Colonic mucosa (tissue), 4 donors: ENCODE measurements at regions not wholly inside any gene's neighbourhood (a gene's known extent, or its start where the extent isn't known, plus 50 kb on each side); places are given as distances from the start of the nearest gene placed in this dataset.

Experiments used
- DNase-seq: peaks from one replicate; pipeline ENCODE4 v3.0.0-alpha.2; 2020
- H3K27ac ChIP-seq: fragments of 200-600 bp; one replicate; pipeline ENCODE4 v1.8.0; 2021
- H3K27me3 ChIP-seq: fragments of 200-600 bp; one replicate; pipeline ENCODE4 v1.8.0; 2021
- H3K36me3 ChIP-seq: fragments of 200-600 bp; one replicate; pipeline ENCODE4 v1.8.0; 2021
- H3K4me1 ChIP-seq: fragments of 200-600 bp; one replicate; pipeline ENCODE4 v1.8.0; 2021; ENCODE audit warnings: mild to moderate bottlenecking
- H3K4me3 ChIP-seq: fragments of 200-600 bp; one replicate; pipeline ENCODE4 v1.8.0; 2021
- H3K9ac ChIP-seq, 2 donors: one replicate each; pipeline ENCODE4 v1.7.0; 2013; ENCODE audit warnings: control low read depth in 2 of 2, low read depth in 2 of 2, low read length in 2 of 2
- H3K9me3 ChIP-seq: fragments of 200-600 bp; one replicate; pipeline ENCODE4 v1.8.0; 2021
- CTCF ChIP-seq: fragments of 200-600 bp; IDR thresholded peaks from one replicate; pipeline ENCODE4 v1.8.0; 2022; ENCODE audit warnings: antibody characterized with exemption, mild to moderate bottlenecking
- intact Hi-C: fragments of 100-400 bp; cut with DNase I; formaldehyde crosslinking; loops from one replicate; pipeline ENCODE4 v1.14.1; 2022
- donor health status: healthy.
- donor health status: DM: no; HTN: no; CAD: no.
- donor health status: DM: no; HTN: no; CAD: no.

- H3K4me1 ChIP-seq: no peaks in the 10 kb centered on the region
- no peak overlapping the region for H3K9ac ChIP-seq
- intact Hi-C loops: no loop called here
- H3K36me3 ChIP-seq: no peaks in the 10 kb centered on the region
- H3K27ac ChIP-seq: no peak overlapping the region
- H3K9me3 ChIP-seq: no peaks in the 10 kb centered on the region
- no peak for DNase-seq
- H3K4me3 ChIP-seq: no peak overlapping the region
- TF ChIP-seq CTCF: no peak
- H3K27me3 ChIP-seq: no peaks in the 10 kb centered on the region
Observed at GRCh38 chr1:104878203-104878909, 1128.7 kb downstream of the AMY1C start.

GRCh38 chr1:104884939-104885338 is 1135.2 kb downstream of the AMY1C start:
- Histone ChIP-seq H3K4me3 (no peak overlapping the region), H3K36me3 (no peaks in the 10 kb centered on the region), H3K27me3 (no peaks in the 10 kb centered on the region), H3K27ac (no peak overlapping the region), H3K9me3 (no peaks in the 10 kb centered on the region), H3K9ac (no peak overlapping the region), H3K4me1 (no peaks in the 10 kb centered on the region)
- no peak for DNase-seq
- intact Hi-C loops: no loop called here
- TF ChIP-seq CTCF: no peak

- intact Hi-C loops: no loop called here
- no peaks in the 10 kb centered on the region for H3K36me3 ChIP-seq
- no peak for TF ChIP-seq CTCF
- H3K4me1 ChIP-seq: no peaks in the 10 kb centered on the region
- H3K9me3 ChIP-seq: no peaks in the 10 kb centered on the region
- no peak overlapping the region for H3K9ac ChIP-seq
- no peak overlapping the region for H3K4me3 ChIP-seq
- DNase-seq: no peak
- no peaks in the 10 kb centered on the region for H3K27me3 ChIP-seq
- no peak overlapping the region for H3K27ac ChIP-seq
Observed at GRCh38 chr1:104905322-104905721, 1155.6 kb downstream of the AMY1C start.

GRCh38 chr1:104906141-104906540 is 1156.4 kb downstream of the AMY1C start:
- H3K27ac ChIP-seq: no peak overlapping the region
- H3K9ac ChIP-seq: no peak overlapping the region
- DNase-seq: no peak
- H3K4me3 ChIP-seq: no peak overlapping the region
- H3K9me3 ChIP-seq: no peaks in the 10 kb centered on the region
- no peak for TF ChIP-seq CTCF
- H3K4me1 ChIP-seq: no peaks in the 10 kb centered on the region
- H3K36me3 ChIP-seq: no peaks in the 10 kb centered on the region
- H3K27me3 ChIP-seq: no peaks in the 10 kb centered on the region
- intact Hi-C loops: no loop called here

- H3K4me3 ChIP-seq: no peak overlapping the region
- DNase-seq: no peak
- no peaks in the 10 kb centered on the region for H3K4me1 ChIP-seq
- intact Hi-C loops: no loop called here
- H3K9me3 ChIP-seq: no peaks in the 10 kb centered on the region
- no peak overlapping the region for H3K27ac ChIP-seq
- no peak overlapping the region for H3K9ac ChIP-seq
- H3K27me3 ChIP-seq: no peaks in the 10 kb centered on the region
- no peaks in the 10 kb centered on the region for H3K36me3 ChIP-seq
- no peak for TF ChIP-seq CTCF
Observed at GRCh38 chr1:104919188-104919587, 1169.5 kb downstream of the AMY1C start.
